ENCODE measurements at regions not wholly inside any gene's neighbourhood (a gene's known extent, or its start where the extent isn't known, plus 50 kb on each side); places are given as distances from the start of the nearest gene placed in this dataset.
"Not testable (repeated sequence)": the region's sequence is repeated elsewhere in the genome, so short reads cannot be mapped to it uniquely, and the experiment has no call there.

- DNase-seq (ENCODE audit: low read depth in 2 of 2), result no peak
Observed at GRCh38 chr11:114938799-114939198, 260.5 kb downstream of the NXPE2 start.

- DNase-seq (ENCODE audit: low read depth in 2 of 2), result no peak
Observed at GRCh38 chr11:114942207-114942606, 263.9 kb downstream of the NXPE2 start.

- DNase-seq (ENCODE audit: low read depth in 2 of 2), result no peak
Observed at GRCh38 chr11:114949614-114950351, 271.5 kb downstream of the NXPE2 start.

- DNase-seq (ENCODE audit: low read depth in 2 of 2), result no peak
Observed at GRCh38 chr11:114953039-114953438, 274.7 kb downstream of the NXPE2 start.

- no peak for DNase-seq (ENCODE audit: low read depth in 2 of 2)
Observed at GRCh38 chr11:114955923-114956322, 277.6 kb downstream of the NXPE2 start.

- no peak for DNase-seq (ENCODE audit: low read depth in 2 of 2)
Observed at GRCh38 chr11:114956566-114956965, 278.2 kb downstream of the NXPE2 start.

- DNase-seq (ENCODE audit: low read depth in 2 of 2), result no peak
Observed at GRCh38 chr11:114959953-114960505, 281.7 kb downstream of the NXPE2 start.

GRCh38 chr11:114960819-114961218 is 282.5 kb downstream of the NXPE2 start:
- DNase-seq (ENCODE audit: low read depth in 2 of 2), result not testable (repeated sequence)

- no peak for DNase-seq (ENCODE audit: low read depth in 2 of 2)
Observed at GRCh38 chr11:114964676-114965214, 286.4 kb downstream of the NXPE2 start.

- no peak for DNase-seq (ENCODE audit: low read depth in 2 of 2)
Observed at GRCh38 chr11:114970927-114971645, 292.8 kb downstream of the NXPE2 start.

- DNase-seq (ENCODE audit: low read depth in 2 of 2), result no peak
Observed at GRCh38 chr11:114972105-114972504, 293.8 kb downstream of the NXPE2 start.

- no peak for DNase-seq (ENCODE audit: low read depth in 2 of 2)
Observed at GRCh38 chr11:114977651-114978050, 299.3 kb downstream of the NXPE2 start.

- no peak for DNase-seq (ENCODE audit: low read depth in 2 of 2)
Observed at GRCh38 chr11:114982141-114982540, 303.8 kb downstream of the NXPE2 start.

GRCh38 chr11:114984611-114985163 is 306.4 kb downstream of the NXPE2 start:
- DNase-seq (ENCODE audit: low read depth in 2 of 2), result no peak

GRCh38 chr11:114986365-114986764 is 308.0 kb downstream of the NXPE2 start:
- no peak for DNase-seq (ENCODE audit: low read depth in 2 of 2)

GRCh38 chr11:114987186-114987760 is 308.9 kb downstream of the NXPE2 start:
- no peak for DNase-seq (ENCODE audit: low read depth in 2 of 2)

GRCh38 chr11:114988644-114989043 is 310.3 kb downstream of the NXPE2 start:
- no peak for DNase-seq (ENCODE audit: low read depth in 2 of 2)

- no peak for DNase-seq (ENCODE audit: low read depth in 2 of 2)
Observed at GRCh38 chr11:114989536-114989935, 311.2 kb downstream of the NXPE2 start.

GRCh38 chr11:115005663-115006062 is 327.3 kb downstream of the NXPE2 start:
- DNase-seq (ENCODE audit: low read depth in 2 of 2), result no peak

GRCh38 chr11:115007851-115008250 is 329.5 kb downstream of the NXPE2 start:
- no peak for DNase-seq (ENCODE audit: low read depth in 2 of 2)

- no peak for DNase-seq (ENCODE audit: low read depth in 2 of 2)
Observed at GRCh38 chr11:115008799-115009198, 330.5 kb downstream of the NXPE2 start.

- no peak for DNase-seq (ENCODE audit: low read depth in 2 of 2)
Observed at GRCh38 chr11:115017529-115017928, 339.2 kb downstream of the NXPE2 start.
